HL-60 (cell line): ENCODE measurements at regions not wholly inside any gene's neighbourhood (a gene's known extent, or its start where the extent isn't known, plus 50 kb on each side); places are given as distances from the start of the nearest gene placed in this dataset.

Experiments used
- DNase-seq, 2 experiments: peaks; one replicate each; pipeline ENCODE4 v3.0.0-alpha.2; 2010 to 2020; ENCODE audit warnings: low read depth in 1 of 2, low spot score in 1 of 2
- H3K27ac ChIP-seq: fragments of 250-450 bp; sonication (Bioruptor Pico); replicated peaks from 2 replicates; pipeline ENCODE4 v1.5.1; 2020; ENCODE audit warnings: mild to moderate bottlenecking, moderate library complexity
- H3K27me3 ChIP-seq: fragments of 250-450 bp; sonication (Bioruptor Pico); 2 replicates; pipeline ENCODE4 v1.5.1; 2021; ENCODE audit warnings: mild to moderate bottlenecking, moderate library complexity; ENCODE audit not compliant: insufficient read depth, poor library complexity, severe bottlenecking
- H3K4me3 ChIP-seq: replicated peaks from 2 replicates; pipeline ENCODE4 v1.5.1; 2011; ENCODE audit warnings: mild to moderate bottlenecking, control low read depth, low read length; ENCODE audit not compliant: insufficient read depth
- GABPA ChIP-seq: IDR thresholded peaks from 2 replicates; pipeline ENCODE4 v1.6.1; 2012; ENCODE audit warnings: low read depth
- POLR2AphosphoS5 ChIP-seq: IDR thresholded peaks from 2 replicates; pipeline ENCODE4 v1.6.1; 2012; ENCODE audit warnings: low read depth
- SPI1 ChIP-seq: IDR thresholded peaks from 2 replicates; pipeline ENCODE4 v1.6.1; 2012; ENCODE audit warnings: low read depth, mild to moderate bottlenecking, borderline replicate concordance
- TF ChIP-seq, protein P1 (sequence below): IDR thresholded peaks from one replicate; pipeline ENCODE4 v1.5.1; 2011; ENCODE audit warnings: low read length, control low read depth, inconsistent platforms; ENCODE audit not compliant: insufficient read depth
- TF ChIP-seq, protein P2 (sequence below): IDR thresholded peaks from 2 replicates; pipeline ENCODE4 v1.6.1; 2012; ENCODE audit warnings: low read depth; ENCODE audit not compliant: insufficient replicate concordance

- no peak for DNase-seq
- TF ChIP-seq GABPA: no peak
- TF ChIP-seq POLR2AphosphoS5: no peak
- TF ChIP-seq, protein P1, sequence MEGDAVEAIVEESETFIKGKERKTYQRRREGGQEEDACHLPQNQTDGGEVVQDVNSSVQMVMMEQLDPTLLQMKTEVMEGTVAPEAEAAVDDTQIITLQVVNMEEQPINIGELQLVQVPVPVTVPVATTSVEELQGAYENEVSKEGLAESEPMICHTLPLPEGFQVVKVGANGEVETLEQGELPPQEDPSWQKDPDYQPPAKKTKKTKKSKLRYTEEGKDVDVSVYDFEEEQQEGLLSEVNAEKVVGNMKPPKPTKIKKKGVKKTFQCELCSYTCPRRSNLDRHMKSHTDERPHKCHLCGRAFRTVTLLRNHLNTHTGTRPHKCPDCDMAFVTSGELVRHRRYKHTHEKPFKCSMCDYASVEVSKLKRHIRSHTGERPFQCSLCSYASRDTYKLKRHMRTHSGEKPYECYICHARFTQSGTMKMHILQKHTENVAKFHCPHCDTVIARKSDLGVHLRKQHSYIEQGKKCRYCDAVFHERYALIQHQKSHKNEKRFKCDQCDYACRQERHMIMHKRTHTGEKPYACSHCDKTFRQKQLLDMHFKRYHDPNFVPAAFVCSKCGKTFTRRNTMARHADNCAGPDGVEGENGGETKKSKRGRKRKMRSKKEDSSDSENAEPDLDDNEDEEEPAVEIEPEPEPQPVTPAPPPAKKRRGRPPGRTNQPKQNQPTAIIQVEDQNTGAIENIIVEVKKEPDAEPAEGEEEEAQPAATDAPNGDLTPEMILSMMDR: no peak
- TF ChIP-seq, protein P2, sequence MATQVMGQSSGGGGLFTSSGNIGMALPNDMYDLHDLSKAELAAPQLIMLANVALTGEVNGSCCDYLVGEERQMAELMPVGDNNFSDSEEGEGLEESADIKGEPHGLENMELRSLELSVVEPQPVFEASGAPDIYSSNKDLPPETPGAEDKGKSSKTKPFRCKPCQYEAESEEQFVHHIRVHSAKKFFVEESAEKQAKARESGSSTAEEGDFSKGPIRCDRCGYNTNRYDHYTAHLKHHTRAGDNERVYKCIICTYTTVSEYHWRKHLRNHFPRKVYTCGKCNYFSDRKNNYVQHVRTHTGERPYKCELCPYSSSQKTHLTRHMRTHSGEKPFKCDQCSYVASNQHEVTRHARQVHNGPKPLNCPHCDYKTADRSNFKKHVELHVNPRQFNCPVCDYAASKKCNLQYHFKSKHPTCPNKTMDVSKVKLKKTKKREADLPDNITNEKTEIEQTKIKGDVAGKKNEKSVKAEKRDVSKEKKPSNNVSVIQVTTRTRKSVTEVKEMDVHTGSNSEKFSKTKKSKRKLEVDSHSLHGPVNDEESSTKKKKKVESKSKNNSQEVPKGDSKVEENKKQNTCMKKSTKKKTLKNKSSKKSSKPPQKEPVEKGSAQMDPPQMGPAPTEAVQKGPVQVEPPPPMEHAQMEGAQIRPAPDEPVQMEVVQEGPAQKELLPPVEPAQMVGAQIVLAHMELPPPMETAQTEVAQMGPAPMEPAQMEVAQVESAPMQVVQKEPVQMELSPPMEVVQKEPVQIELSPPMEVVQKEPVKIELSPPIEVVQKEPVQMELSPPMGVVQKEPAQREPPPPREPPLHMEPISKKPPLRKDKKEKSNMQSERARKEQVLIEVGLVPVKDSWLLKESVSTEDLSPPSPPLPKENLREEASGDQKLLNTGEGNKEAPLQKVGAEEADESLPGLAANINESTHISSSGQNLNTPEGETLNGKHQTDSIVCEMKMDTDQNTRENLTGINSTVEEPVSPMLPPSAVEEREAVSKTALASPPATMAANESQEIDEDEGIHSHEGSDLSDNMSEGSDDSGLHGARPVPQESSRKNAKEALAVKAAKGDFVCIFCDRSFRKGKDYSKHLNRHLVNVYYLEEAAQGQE: no peak
- TF ChIP-seq SPI1: no peak
- no peaks in the 10 kb centered on the region for H3K27me3 ChIP-seq
- no peak overlapping the region for H3K27ac ChIP-seq
- no peak overlapping the region for H3K4me3 ChIP-seq
Measured at GRCh38 chr5:33182986-33183385, 257.8 kb upstream of the TARS1 start.

- Histone ChIP-seq H3K4me3 (no peak overlapping the region), H3K27ac (no peak overlapping the region), H3K27me3 (no peaks in the 10 kb centered on the region)
- DNase-seq: no peak
- no peak for TF ChIP-seq POLR2AphosphoS5
- TF ChIP-seq, protein P2: no peak
- TF ChIP-seq GABPA: no peak
- TF ChIP-seq SPI1: no peak
- TF ChIP-seq, protein P1: no peak
Measured at GRCh38 chr5:33184367-33184766, 256.4 kb upstream of the TARS1 start.

GRCh38 chr5:33188089-33188488, 252.7 kb upstream of the TARS1 start:
- Histone ChIP-seq H3K4me3 (no peak overlapping the region), H3K27ac (no peak overlapping the region), H3K27me3 (no peaks in the 10 kb centered on the region)
- DNase-seq: no peak
- TF ChIP-seq GABPA: no peak

GRCh38 chr5:33194914-33195313, 245.9 kb upstream of the TARS1 start:
- TF ChIP-seq, protein P2: no peak
- TF ChIP-seq, protein P1: no peak
- TF ChIP-seq SPI1: no peak
- TF ChIP-seq GABPA: no peak
- TF ChIP-seq POLR2AphosphoS5: no peak
- Histone ChIP-seq H3K27me3 (no peaks in the 10 kb centered on the region), H3K4me3 (no peak overlapping the region), H3K27ac (no peak overlapping the region)
- DNase-seq: no peak
